ENCODE measurements at regions not wholly inside any gene's neighbourhood (a gene's known extent, or its start where the extent isn't known, plus 50 kb on each side); places are given as distances from the start of the nearest gene placed in this dataset.

GRCh38 chr18:25724121-25724520 lies 366.3 kb downstream of the SS18 start:
- DNase-seq (ENCODE audit: low read depth), result no peak

GRCh38 chr18:25713103-25713502 lies 361.1 kb upstream of the ZNF521 start:
- no peak for DNase-seq (ENCODE audit: low read depth)

GRCh38 chr18:25710981-25711380 lies 359.0 kb upstream of the ZNF521 start:
- DNase-seq (ENCODE audit: low read depth), result no peak

DNA sequence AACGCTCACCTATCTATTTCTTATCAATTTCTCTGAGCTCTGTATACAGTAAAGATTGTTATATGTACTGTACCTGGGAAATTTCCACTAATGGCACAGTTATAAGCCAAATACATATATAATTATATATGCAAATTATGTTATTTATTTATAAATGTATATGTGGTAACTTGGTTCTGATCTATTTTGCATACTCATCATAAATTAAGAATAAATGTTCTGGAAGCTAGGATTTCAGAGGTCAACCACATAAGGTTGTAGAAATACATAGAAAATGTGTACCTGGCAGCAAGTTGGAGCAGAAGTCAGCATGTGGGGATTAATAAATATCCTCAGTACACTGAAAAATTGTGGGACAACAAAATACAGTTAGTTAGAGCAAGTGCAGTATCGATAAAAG lies 353.7 kb upstream of the ZNF521 start:
- DNase-seq (ENCODE audit: low read depth), result no peak

GRCh38 chr18:25704494-25704893 lies 352.5 kb upstream of the ZNF521 start:
- no peak for DNase-seq (ENCODE audit: low read depth)

- no peak for DNase-seq (ENCODE audit: low read depth)
Measured at GRCh38 chr18:25704071-25704470, 352.1 kb upstream of the ZNF521 start.

GRCh38 chr18:25701821-25702220 lies 349.9 kb upstream of the ZNF521 start:
- no peak for DNase-seq (ENCODE audit: low read depth)

DNA sequence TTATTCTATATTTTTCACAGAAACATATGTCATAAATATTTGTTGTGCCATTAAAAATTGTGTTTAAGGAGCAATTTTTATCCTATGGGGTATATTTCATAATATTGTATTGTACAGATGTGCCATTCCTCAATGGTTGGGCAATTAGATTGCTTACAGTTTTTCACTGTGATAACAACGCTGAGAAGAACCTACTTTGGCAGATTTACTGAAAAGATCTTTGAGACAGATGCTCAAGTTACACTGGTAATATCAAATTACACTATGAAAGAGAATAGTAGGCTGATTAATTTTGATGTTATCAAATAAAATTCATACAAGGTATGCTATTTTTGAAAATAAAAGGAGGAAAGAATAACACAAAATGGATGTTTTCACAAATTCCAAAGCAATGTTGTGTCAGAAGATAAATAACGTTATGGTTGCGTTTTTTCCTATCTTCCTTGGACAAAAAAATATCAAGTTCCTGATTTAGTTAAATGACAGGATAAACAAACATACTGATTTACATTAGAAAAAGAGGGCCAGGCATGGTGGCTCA lies 335.1 kb upstream of the ZNF521 start:
- DNase-seq (ENCODE audit: low read depth), result no peak

- no peak for DNase-seq (ENCODE audit: low read depth)
Measured at GRCh38 chr18:25685088-25685487, 333.1 kb upstream of the ZNF521 start.

GRCh38 chr18:25679491-25679890 lies 327.5 kb upstream of the ZNF521 start:
- DNase-seq (ENCODE audit: low read depth), result no peak

- DNase-seq (ENCODE audit: low read depth), result no peak
Measured at GRCh38 chr18:25678221-25678620, 326.3 kb upstream of the ZNF521 start.

DNA sequence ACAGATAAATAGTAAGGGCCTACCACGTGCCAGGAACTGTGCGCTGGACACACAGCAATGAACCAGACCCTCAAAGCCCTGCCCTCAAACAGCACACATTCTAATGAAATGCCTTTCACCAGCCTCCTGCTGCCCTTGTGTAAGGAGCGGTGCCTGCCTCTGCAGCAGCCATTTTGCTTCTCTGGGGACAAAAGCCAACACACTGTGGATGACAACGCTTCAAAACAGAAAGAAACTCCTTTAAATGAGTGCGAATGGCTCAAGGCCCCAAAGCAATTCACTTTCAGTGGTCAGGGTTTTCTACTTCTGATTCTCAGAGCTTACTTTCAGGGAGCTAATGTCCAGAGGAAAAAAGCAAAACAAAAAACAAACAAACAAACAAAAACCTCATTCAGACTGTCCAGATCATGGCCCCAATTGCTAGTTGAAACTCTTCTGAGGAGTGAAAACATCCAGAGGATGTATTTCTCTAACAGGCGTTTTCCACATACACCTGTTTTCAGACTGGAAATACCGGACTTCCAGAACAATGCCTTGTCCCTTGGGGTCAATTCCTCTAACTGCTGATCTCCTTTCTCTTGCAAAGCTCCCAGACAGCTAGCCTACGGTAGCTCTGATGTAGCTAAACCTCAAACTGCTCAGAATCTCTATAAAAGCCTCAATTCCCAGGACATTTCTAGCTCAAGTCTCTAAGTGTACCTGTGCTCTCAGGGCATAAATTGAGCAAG lies 323.3 kb upstream of the ZNF521 start:
- no peak for DNase-seq (ENCODE audit: low read depth)

GRCh38 chr18:25674183-25674582 lies 322.2 kb upstream of the ZNF521 start:
- DNase-seq (ENCODE audit: low read depth), result no peak

DNA sequence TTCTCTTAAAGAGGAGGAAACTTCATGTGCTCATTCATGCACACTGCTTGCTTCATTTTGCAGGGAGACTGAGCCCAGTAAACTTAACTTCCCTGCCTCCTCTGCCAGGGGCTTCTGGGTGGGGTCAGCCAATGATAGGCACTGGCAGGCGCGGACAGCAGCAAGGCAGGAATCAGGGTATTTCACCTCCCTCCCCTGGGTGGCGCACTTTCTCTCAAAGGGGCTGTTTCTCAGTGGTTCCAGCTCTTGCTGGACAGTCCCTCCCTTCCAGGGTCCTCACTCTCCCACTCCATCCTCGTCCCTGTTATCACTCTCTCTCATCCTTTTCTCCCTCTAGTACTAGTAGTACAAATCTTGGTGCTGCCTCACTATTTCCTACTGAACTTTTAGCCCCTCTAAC lies 320.5 kb upstream of the ZNF521 start:
- no peak for DNase-seq (ENCODE audit: low read depth)

DNA sequence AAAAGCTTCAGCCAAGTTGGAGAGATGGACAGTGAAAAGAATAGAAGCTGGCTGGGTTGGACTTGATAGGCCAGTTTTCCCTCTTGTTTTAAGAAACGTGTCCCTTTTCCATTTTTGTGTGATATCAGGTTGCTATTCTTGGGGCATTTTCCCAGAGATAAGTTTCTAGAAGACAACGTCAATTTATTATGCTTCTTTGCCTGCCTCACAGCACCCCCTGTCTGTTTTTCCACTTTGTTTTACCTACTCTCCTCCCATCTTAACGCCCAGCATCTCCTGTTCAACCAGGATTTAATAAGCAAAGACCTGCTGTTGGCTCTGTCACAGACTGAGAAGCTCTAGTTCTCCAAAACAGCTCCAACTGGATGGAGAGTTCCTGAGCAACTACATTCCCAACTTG lies 317.8 kb upstream of the ZNF521 start:
- DNase-seq (ENCODE audit: low read depth), result no peak

- no peak for DNase-seq (ENCODE audit: low read depth)
Measured at GRCh38 chr18:25662272-25662671, 310.3 kb upstream of the ZNF521 start.

DNA sequence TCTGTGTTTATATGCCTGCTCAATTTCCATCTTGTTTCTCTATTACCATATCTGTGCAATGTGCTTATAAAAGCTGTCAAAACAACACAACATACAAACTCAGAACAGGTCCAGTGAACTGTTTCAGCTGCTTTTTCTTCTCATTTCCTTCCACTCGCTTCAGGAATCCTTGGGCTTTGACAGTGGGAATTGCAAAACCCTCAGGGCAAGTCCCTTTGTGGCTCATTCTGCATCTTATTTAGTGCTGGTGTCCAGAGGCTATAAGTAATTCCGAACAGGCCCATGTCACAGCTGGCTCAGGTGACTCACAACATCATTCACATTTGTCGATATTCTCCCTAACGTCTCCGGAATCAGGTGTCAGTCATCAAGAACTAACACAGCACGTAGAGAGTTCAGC lies 309.9 kb upstream of the ZNF521 start:
- no peak for DNase-seq (ENCODE audit: low read depth)

DNA sequence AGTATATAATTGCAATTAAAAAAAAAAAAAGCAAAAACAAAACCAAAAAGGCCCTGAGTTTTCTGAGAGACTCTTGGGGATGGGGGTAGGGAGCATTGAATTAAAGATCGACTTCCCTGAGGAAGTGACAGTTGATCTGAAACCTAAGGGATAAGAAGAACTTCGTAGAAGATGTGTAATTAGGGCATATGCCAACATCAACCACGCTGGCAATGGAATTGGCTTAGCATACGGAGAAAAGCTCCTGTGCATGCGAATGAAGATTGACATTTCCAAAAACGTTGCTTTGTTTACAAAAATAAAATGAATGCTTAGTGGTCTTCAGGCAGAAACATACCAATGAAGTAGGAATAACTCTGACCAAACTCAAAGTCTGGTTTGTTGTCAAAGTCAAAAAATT lies 307.6 kb upstream of the ZNF521 start:
- DNase-seq (ENCODE audit: low read depth), result no peak

- no peak for DNase-seq (ENCODE audit: low read depth)
Measured at GRCh38 chr18:25658476-25658875, 306.5 kb upstream of the ZNF521 start.

- no peak for DNase-seq (ENCODE audit: low read depth)
Measured at GRCh38 chr18:25651553-25651952, 299.6 kb upstream of the ZNF521 start.

DNA sequence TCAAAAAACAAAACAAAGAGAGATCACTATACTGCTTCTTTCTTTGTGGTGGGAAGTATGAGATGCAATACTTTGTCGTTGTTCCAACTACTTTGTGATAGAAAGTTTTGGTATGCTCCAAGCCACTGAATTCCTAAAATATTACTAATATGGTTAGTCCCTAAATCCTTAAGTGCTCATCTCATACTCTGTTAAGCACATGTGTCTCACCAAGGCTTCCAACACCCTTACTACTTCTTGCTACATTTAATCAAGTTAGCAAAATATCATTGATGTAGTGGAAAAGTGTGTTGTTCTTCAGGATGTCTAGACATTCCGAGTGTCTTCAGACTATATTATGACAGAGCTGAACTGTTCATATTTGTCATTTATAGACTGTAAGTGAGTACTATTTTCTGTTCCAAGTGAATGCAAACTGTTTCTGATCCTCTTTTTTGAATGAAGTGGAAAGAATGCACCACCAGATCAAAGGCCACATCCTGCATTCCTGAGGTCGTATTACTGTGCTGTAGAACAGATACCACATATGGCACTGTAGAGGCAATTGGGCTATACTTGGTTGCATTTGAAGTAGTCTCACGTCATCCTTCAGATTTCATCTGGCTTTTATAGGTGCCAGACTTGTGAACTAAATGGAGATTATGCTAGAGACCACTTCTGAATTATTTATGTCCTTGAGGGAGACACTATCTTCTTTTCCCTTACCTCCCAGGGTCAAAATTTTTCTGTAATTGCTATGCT lies 298.4 kb upstream of the ZNF521 start:
- no peak for DNase-seq (ENCODE audit: low read depth)

DNA sequence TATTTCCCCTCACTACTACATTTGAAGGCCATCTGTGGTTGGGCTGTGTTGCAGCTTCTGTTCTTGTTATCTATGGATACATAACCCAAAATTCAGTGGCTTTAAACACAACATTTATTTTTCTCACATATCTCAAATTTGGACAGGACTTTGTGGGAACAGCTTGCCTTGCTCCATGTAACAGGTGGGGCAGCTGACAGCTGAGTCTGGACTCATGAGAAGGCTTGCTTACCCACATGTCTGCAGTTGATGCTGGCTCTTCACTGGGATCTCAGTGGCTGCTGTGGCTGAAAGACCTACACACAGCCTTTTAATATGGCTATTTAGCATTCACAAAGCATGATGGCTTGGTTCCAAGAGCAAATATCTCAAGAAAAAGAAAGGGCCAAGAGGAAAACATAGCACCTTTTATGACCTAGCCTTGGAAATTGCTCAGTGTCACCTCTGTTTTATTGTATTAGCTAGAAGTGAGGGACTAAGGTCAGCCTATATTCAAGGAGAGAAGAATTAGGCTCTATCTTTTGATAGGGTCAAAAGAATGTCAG lies 296.8 kb upstream of the ZNF521 start:
- DNase-seq (ENCODE audit: low read depth), result no peak

DNA sequence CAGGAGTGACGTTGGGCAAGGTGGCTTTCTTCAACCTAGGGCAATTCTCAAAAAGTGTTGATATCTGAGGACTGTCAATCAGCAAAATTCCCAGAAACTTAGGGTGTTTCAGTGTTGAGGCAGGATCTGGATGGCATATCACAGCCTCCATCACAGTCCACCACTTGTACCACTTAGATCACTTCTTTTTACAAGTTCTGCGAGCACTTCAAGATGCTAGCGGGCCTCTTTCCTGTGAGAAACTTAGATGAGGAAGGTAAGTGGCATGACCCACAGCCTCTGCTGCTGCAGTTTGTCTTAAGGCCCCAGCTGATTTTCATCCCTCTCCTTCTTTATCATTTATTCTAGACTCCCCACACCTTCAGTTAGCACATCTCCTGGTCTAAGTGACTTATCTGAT lies 295.4 kb upstream of the ZNF521 start:
- no peak for DNase-seq (ENCODE audit: low read depth)

Measured in stimulated activated CD4-positive, alpha-beta T cell treated with anti-CD3 and anti-CD28 coated beads, Interleukin-2, amount 100 ng/mL, for 4 hours (primary cell).